ENCODE measurements at regions not wholly inside any gene's neighbourhood (a gene's known extent, or its start where the extent isn't known, plus 50 kb on each side); places are given as distances from the start of the nearest gene placed in this dataset.

- DNase-seq (ENCODE audit: low read depth, low spot score) (no peak), ATAC-seq (no peak)
- in situ Hi-C loops (cut with HindIII; ENCODE audit: low pct_unique_long_range_greater_than_20kb, low sequenced_read_pairs) = no loop called here
- no peak overlapping the region for H3K27ac ChIP-seq (ENCODE audit: low read length)
- TF ChIP-seq CTCF (IDR thresholded peaks at IDR 0.05) (no peak), TCF7L2 (IDR thresholded peaks at IDR 0.05; ENCODE audit: low read depth, low read length) (no peak), POLR2AphosphoS5 (IDR thresholded peaks at IDR 0.05; ENCODE audit: low read depth, low read length) (no peak), REST (IDR thresholded peaks at IDR 0.05; ENCODE audit: insufficient read depth in 1 of 2, low read depth in 2 of 2, low read length in 1 of 2) (no peak), SIN3A (IDR thresholded peaks at IDR 0.05; ENCODE audit: borderline replicate concordance, insufficient read depth, low read depth, low read length) (no peak)
- CTCF ChIA-PET = no interaction called here
- BruUV-seq (replicated peaks) = no TSS peak
- H3K9me3 ChIP-seq (ENCODE audit: control insufficient read depth, insufficient read depth, low read depth, low read length) = no peaks in the 10 kb centered on the region
- no peaks in the 10 kb centered on the region for H3K36me3 ChIP-seq (ENCODE audit: control insufficient read depth, insufficient read depth, low read length)
- no peaks in the 10 kb centered on the region; the same call in 1 of the 2 replicates for H3K4me1 ChIP-seq (ENCODE audit: control insufficient read depth, insufficient read depth, low read length)
- no peak overlapping the region for H3K4me3 ChIP-seq (ENCODE audit: low read depth in 2 of 2, low read length in 2 of 2)
- POLR2A ChIA-PET = interaction anchor here (0.6 kb wide), 1 partner anchor 763 kb away, joined by 3 read pairs; no protein-coding TSS in a partner anchor
- no peaks in the 10 kb centered on the region for H3K27me3 ChIP-seq (ENCODE audit: control insufficient read depth, insufficient read depth, low read length)
- intact Hi-C loops (cut with micrococcal nuclease; ENCODE audit: unreplicated experiment) = no loop called here
These were observed 165.4 kb downstream of the CD83 start for GRCh38 chr6:14282854-14283505.

DNA sequence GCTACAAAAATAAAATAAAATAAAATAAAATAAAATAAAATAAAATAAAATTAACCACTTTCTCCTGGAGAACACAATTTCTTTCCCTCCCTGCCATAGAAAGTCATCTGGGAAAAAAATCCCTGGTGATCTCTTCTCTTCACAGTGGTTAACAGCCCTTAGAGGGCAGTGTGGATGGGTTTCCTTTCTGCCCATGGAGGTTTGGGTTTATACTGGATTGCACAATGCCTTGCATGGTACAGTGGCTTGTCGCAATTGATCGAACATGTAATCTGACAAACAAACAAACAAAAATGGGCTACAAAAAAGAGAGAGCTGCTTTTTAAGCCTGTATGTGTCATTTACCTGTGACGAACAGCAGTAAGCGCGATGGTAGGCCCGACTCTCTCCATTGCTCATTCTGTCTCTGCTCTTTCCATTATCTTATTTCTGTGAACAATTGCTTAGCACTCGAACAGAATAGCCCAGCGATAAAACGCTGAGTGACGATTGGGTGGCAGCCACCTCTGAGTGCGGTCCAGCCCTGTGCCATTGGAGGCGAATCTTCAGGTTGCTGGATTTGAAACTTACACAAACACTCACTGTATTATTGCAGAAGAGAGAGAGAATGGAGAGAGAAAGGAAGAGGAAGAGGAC is 166.1 kb downstream of the CD83 start:
- ATAC-seq (no peak), DNase-seq (ENCODE audit: low read depth, low spot score) (no peak)
- H3K9me3 ChIP-seq (ENCODE audit: control insufficient read depth, insufficient read depth, low read depth, low read length) = no peaks in the 10 kb centered on the region
- H3K36me3 ChIP-seq (ENCODE audit: control insufficient read depth, insufficient read depth, low read length) = no peaks in the 10 kb centered on the region
- POLR2A ChIA-PET = no interaction called here
- H3K4me1 ChIP-seq (ENCODE audit: control insufficient read depth, insufficient read depth, low read length) = no peaks in the 10 kb centered on the region; the same call in 1 of the 2 replicates
- BruUV-seq (replicated peaks) = no TSS peak
- no peak overlapping the region for H3K4me3 ChIP-seq (ENCODE audit: low read depth in 2 of 2, low read length in 2 of 2)
- 0 out of 2 replicates have a peak, but pooled peaks have one; percentile 10 for TF ChIP-seq CTCF (IDR thresholded peaks at IDR 0.05)
- TF ChIP-seq TCF7L2 (IDR thresholded peaks at IDR 0.05; ENCODE audit: low read depth, low read length) = no peak
- no peak for TF ChIP-seq POLR2AphosphoS5 (IDR thresholded peaks at IDR 0.05; ENCODE audit: low read depth, low read length)
- TF ChIP-seq REST (IDR thresholded peaks at IDR 0.05; ENCODE audit: insufficient read depth in 1 of 2, low read depth in 2 of 2, low read length in 1 of 2) = no peak
- TF ChIP-seq SIN3A (IDR thresholded peaks at IDR 0.05; ENCODE audit: borderline replicate concordance, insufficient read depth, low read depth, low read length) = no peak
- no peaks in the 10 kb centered on the region for H3K27me3 ChIP-seq (ENCODE audit: control insufficient read depth, insufficient read depth, low read length)
- no peak overlapping the region for H3K27ac ChIP-seq (ENCODE audit: low read length)
- CTCF ChIA-PET = no interaction called here
- intact Hi-C loops (cut with micrococcal nuclease; ENCODE audit: unreplicated experiment) (no loop called here), in situ Hi-C loops (cut with HindIII; ENCODE audit: low pct_unique_long_range_greater_than_20kb, low sequenced_read_pairs) (no loop called here)
